Mucosa of rectum (tissue), 2 donors: ENCODE measurements at regions not wholly inside any gene's neighbourhood (a gene's known extent, or its start where the extent isn't known, plus 50 kb on each side); places are given as distances from the start of the nearest gene placed in this dataset.
"Not testable (repeated sequence)": the region's sequence is repeated elsewhere in the genome, so short reads cannot be mapped to it uniquely, and the experiment has no call there.

Source experiments
- H3K27ac ChIP-seq, 2 donors: one replicate each; pipeline ENCODE4 v1.7.0; 2013; ENCODE audit warnings: inconsistent platforms in 2 of 2, low read depth in 2 of 2, low read length in 2 of 2
- H3K27me3 ChIP-seq, 2 donors: one replicate each; pipeline ENCODE4 v1.7.0; 2013; ENCODE audit warnings: low read length in 2 of 2; ENCODE audit not compliant: control insufficient read depth in 2 of 2, insufficient read depth in 2 of 2
- H3K36me3 ChIP-seq, 2 donors: one replicate each; pipeline ENCODE4 v1.7.0; 2013; ENCODE audit warnings: low read length in 2 of 2; ENCODE audit not compliant: control insufficient read depth in 2 of 2, insufficient read depth in 2 of 2
- H3K4me1 ChIP-seq, 2 donors: one replicate each; pipeline ENCODE4 v1.7.0; 2013; ENCODE audit warnings: low read length in 2 of 2, mild to moderate bottlenecking in 1 of 2; ENCODE audit not compliant: control insufficient read depth in 2 of 2, insufficient read depth in 2 of 2
- H3K4me3 ChIP-seq, 2 donors: one replicate each; pipeline ENCODE4 v1.7.0; 2013; ENCODE audit warnings: low read length in 2 of 2
- H3K9ac ChIP-seq, 2 donors: one replicate each; pipeline ENCODE4 v1.7.0; 2013; ENCODE audit warnings: low read length in 2 of 2, low read depth in 1 of 2, mild to moderate bottlenecking in 1 of 2
- H3K9me3 ChIP-seq, 2 donors: one replicate each; pipeline ENCODE4 v1.7.0; 2013; ENCODE audit warnings: low read length in 2 of 2; ENCODE audit not compliant: control insufficient read depth in 2 of 2
- donor health status: healthy.
- donor health status: Normal muscosa, but diverticular disease.

DNA sequence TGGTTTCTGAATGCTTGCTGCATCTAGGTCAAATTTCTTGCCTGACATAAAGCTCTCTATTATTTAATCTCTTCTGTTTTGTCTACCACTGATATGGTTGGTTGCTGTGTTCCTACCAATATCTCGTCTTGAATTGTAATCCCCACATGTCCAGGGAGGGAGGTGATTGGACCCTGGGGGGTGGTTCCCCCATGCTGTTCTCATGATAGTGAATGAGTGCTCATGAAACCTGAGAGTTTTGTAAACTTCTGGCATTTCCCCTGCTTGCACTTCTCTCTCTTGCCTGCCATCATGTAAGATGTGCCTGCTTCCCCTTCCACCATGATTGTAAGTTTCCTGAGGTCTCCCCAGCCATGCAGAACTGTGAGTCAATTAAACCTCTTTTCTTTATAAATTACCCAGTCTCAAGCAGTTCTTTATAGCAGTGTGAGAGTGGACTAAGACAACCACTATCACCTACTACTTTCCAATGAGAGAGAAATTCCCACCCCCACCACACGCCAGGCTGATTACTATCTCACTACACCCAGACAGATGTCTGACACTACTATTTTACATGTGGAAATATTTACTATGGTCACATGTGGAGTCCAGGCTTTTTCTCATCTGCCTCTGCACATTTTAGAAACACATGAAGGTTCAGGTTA, 69.2 kb upstream of the ATP2B1 start:
- Histone ChIP-seq H3K4me3 (no peak overlapping the region), H3K9ac (no peak overlapping the region), H3K36me3 (no peaks in the 10 kb centered on the region), H3K4me1 (no peaks in the 10 kb centered on the region), H3K27ac (no peak overlapping the region), H3K27me3 (no peaks in the 10 kb centered on the region), H3K9me3 (no peaks in the 10 kb centered on the region)

DNA sequence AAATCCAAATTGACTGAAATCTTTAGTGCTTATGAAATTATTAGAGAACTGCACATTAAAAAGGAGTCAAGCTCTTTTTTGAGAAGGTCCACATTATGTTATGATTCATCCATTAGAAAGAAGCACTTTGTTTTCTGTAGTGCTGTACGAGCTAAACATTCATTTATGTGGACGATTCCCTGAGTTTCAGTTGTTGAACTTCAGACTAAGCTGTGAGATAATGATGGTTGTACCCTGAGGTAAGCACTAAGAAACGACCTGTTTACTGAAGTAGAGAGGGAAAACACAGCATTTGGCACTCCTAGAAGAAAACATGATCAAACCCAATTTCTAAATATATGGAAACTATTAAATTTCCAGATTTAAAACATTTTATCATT, 67.3 kb upstream of the ATP2B1 start:
- no peak overlapping the region for H3K4me3 ChIP-seq
- no peaks in the 10 kb centered on the region for H3K9me3 ChIP-seq
- H3K4me1 ChIP-seq: no peaks in the 10 kb centered on the region
- no peaks in the 10 kb centered on the region for H3K36me3 ChIP-seq
- no peak overlapping the region for H3K9ac ChIP-seq
- no peaks in the 10 kb centered on the region for H3K27me3 ChIP-seq
- no peak overlapping the region for H3K27ac ChIP-seq

DNA sequence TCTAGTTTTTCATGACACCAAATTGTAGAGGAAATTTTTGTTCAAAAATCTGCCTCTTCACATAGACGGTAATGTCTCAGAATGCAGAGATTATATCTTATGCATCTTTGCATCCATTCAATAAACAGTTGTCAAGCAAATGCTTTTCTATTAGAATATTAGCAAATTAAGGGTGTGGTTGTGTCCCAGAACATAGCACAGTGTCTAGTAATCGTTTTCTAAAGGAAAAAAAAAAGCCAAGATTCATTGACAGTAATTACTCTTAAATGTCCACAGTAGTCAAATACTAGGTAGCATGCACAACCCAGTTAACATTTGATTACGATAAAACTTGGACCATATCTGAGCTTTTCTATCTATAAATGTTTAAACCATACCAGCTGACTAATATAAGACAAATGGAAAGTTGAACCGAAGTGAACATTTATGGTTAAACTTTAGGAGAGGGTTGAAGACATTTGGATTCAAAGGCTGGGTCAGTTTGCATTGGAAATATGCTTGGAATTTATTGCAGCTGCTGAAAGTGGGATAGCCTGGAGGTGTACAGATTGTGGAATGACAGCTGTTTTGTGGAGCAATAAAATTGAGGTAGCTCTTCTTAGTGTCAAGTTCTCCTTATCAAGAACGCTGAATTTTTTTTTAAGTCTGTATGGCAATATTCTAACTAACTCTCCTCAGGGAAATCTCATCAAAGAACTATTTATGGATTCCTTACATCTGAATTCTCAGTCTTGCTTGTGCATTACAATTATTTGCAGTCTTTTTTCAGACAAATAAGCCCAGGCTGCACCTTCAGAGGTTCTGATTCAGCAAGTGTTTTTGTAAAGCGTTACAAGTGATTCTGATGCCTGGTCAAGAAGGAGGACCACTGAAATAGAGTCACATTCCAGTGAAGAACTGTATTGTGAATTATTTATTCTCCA, 66.7 kb upstream of the ATP2B1 start:
- Histone ChIP-seq H3K36me3 (no peaks in the 10 kb centered on the region), H3K4me3 (no peak overlapping the region), H3K27ac (no peak overlapping the region), H3K4me1 (no peaks in the 10 kb centered on the region), H3K9me3 (no peaks in the 10 kb centered on the region), H3K27me3 (no peaks in the 10 kb centered on the region), H3K9ac (no peak overlapping the region)

DNA sequence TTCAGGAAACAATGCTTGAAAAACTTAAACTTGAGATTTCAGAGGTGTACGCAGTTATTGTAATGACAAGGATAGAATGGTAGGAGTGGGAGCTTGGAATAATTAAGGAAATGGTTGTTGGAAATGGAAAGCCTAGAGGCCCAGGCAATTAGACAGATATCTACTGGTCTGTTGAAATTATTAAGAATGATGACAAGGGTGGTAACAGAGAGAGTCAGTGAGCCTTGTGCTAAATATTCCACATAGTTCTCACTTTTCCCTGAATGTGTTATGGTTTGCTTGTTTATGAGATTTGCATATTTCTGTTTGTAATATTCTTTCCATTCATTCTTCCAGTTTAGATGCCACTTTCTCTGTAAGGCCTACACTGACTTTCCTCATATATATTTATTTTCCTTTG, 66.0 kb upstream of the ATP2B1 start:
- Histone ChIP-seq H3K9me3 (no peaks in the 10 kb centered on the region), H3K4me1 (no peaks in the 10 kb centered on the region), H3K27ac (no peak overlapping the region), H3K9ac (no peak overlapping the region), H3K4me3 (no peak overlapping the region), H3K27me3 (no peaks in the 10 kb centered on the region), H3K36me3 (no peaks in the 10 kb centered on the region)

- H3K4me3 ChIP-seq: no peak overlapping the region
- peaks cover 0 to 3% of the 10 kb centered on the region in 2 donors for H3K4me1 ChIP-seq
- no peak overlapping the region for H3K27ac ChIP-seq
- H3K9ac ChIP-seq: no peak overlapping the region
- no peaks in the 10 kb centered on the region for H3K9me3 ChIP-seq
- no peaks in the 10 kb centered on the region for H3K36me3 ChIP-seq
- no peaks in the 10 kb centered on the region for H3K27me3 ChIP-seq
Observed at GRCh38 chr12:89770391-89770790, 61.8 kb upstream of the ATP2B1 start.

GRCh38 chr12:89769483-89769818, 60.8 kb upstream of the ATP2B1 start:
- H3K4me1 ChIP-seq: peaks cover 0 to 3% of the 10 kb centered on the region in 2 donors
- H3K4me3 ChIP-seq: no peak overlapping the region
- H3K9me3 ChIP-seq: no peaks in the 10 kb centered on the region
- H3K36me3 ChIP-seq: no peaks in the 10 kb centered on the region
- H3K9ac ChIP-seq: no peak overlapping the region
- no peak overlapping the region for H3K27ac ChIP-seq
- no peaks in the 10 kb centered on the region for H3K27me3 ChIP-seq

DNA sequence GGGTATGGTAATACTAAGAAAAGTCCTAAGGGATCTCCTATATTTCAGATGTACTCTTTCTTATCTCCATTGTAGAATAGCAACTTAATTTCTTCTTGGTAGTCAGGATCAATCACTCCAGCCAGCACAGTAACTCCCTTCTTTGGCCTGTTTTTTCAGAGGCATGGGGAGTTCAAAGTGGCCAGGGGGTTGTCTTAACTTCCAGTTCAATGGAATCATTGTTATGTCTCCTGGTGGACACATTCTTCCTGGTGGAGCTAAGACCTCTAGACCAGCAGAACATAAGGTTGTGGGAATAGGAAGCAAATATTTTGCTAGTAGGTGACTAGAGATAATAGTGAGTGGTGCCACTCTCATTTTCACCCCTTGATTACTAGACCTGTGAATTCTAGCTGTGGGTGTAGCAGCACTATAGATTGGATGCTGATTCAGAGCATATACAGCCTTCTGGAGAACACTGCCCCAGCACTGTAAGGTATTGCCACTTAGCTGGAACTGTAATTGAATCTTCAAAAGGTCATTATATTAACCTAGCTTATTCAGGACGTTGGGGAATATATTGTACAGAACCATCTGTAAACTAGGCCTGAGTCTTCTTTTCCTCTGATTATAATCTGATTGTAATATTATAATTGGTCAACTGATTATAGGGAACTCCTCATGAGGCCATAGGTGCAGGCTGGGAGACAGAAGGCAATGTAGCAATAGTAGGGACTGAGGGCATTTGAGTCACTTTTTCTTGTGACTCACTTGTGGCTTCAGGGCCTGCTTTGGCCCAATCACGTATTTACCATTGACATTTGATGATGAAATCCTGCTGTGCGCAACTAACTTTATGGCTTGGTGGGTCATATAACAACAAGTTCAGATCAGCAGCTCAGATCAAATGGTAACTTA, 60.2 kb upstream of the ATP2B1 start:
- Histone ChIP-seq H3K4me1 (peaks cover 0 to 3% of the 10 kb centered on the region in 2 donors), H3K27me3 (no peaks in the 10 kb centered on the region), H3K4me3 (no peak overlapping the region), H3K9me3 (no peaks in the 10 kb centered on the region), H3K9ac (no peak overlapping the region), H3K36me3 (no peaks in the 10 kb centered on the region), H3K27ac (peak overlapping the region in 1 of 2 donors; percentile 20)

GRCh38 chr12:89765959-89766824, 57.6 kb upstream of the ATP2B1 start:
- H3K27me3 ChIP-seq: no peaks in the 10 kb centered on the region
- H3K27ac ChIP-seq: no peak overlapping the region
- peaks cover 0 to 3% of the 10 kb centered on the region in 2 donors for H3K4me1 ChIP-seq
- no peaks in the 10 kb centered on the region for H3K36me3 ChIP-seq
- no peak overlapping the region for H3K4me3 ChIP-seq
- no peaks in the 10 kb centered on the region for H3K9me3 ChIP-seq
- no peak overlapping the region for H3K9ac ChIP-seq

DNA sequence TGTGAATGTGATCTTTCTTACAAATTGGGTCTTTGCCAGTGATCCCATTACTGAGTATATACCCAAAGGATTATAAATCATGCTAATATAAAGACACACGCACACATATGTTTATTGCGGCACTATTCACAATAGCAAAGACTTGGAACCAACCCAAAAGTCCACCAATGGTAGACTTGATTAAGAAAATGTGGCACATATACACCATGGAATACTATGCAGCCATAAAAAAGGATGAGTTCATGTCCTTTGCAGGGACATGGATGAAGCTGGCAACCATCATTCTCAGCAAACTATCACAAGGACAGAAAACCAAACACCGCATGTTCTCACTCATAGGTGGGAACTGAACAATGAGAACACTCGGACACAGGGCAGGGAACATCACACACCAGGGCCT, 55.5 kb upstream of the ATP2B1 start:
- not testable (repeated sequence) for H3K4me1 ChIP-seq, H3K9ac ChIP-seq, H3K4me3 ChIP-seq, H3K27ac ChIP-seq, H3K36me3 ChIP-seq, H3K27me3 ChIP-seq, H3K9me3 ChIP-seq
